ENCODE measurements at regions not wholly inside any gene's neighbourhood (a gene's known extent, or its start where the extent isn't known, plus 50 kb on each side); places are given as distances from the start of the nearest gene placed in this dataset.

DNA sequence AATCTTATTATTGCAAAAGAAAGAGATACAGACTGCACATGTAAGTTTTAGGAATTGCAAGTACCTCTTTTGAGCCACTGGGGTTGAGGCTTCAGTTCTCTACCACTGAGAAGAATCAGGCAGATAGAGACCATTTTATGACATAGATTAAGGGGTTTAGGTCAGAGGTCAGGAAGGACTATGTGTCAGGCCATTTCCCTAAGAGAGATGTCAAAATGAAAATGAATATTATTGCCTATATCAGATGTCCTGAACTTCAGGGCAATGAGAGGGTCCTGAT lies 113.7 kb downstream of the GATA6 start:
- peaks cover 5% of the 10 kb centered on the region for H3K27me3 Mint-ChIP-seq (ENCODE audit: low read depth, unreplicated experiment)
- no peak overlapping the region for H3K4me3 ChIP-seq (ENCODE audit: insufficient read depth, low read depth, low read length)
- H3K4me1 Mint-ChIP-seq (ENCODE audit: low read depth, unreplicated experiment): peaks cover 22% of the 10 kb centered on the region
- H3K9ac ChIP-seq (ENCODE audit: low read length): peak overlapping the region; percentile 58
- no peak overlapping the region for H3K4me3 Mint-ChIP-seq (ENCODE audit: unreplicated experiment)
- H3K4me1 ChIP-seq (ENCODE audit: insufficient read depth, low read length): peaks cover 15% of the 10 kb centered on the region
- no peaks in the 10 kb centered on the region for H3K79me2 ChIP-seq (ENCODE audit: insufficient read depth, low read length)
- no peak for FAIRE-seq
- TF ChIP-seq, protein P1, sequence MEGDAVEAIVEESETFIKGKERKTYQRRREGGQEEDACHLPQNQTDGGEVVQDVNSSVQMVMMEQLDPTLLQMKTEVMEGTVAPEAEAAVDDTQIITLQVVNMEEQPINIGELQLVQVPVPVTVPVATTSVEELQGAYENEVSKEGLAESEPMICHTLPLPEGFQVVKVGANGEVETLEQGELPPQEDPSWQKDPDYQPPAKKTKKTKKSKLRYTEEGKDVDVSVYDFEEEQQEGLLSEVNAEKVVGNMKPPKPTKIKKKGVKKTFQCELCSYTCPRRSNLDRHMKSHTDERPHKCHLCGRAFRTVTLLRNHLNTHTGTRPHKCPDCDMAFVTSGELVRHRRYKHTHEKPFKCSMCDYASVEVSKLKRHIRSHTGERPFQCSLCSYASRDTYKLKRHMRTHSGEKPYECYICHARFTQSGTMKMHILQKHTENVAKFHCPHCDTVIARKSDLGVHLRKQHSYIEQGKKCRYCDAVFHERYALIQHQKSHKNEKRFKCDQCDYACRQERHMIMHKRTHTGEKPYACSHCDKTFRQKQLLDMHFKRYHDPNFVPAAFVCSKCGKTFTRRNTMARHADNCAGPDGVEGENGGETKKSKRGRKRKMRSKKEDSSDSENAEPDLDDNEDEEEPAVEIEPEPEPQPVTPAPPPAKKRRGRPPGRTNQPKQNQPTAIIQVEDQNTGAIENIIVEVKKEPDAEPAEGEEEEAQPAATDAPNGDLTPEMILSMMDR (IDR thresholded peaks at IDR 0.05; ENCODE audit: insufficient read depth, low read depth, low read length): no peak
- TF ChIP-seq EZH2 (IDR thresholded peaks at IDR 0.05; ENCODE audit: insufficient read depth, low read length): no peak
- no peaks in the 10 kb centered on the region for H3K27me3 ChIP-seq (ENCODE audit: insufficient read depth, low read length)
- peak overlapping the region; percentile 66 for H3K4me2 ChIP-seq (ENCODE audit: low read length)
- peaks cover 2% of the 10 kb centered on the region for H3K36me3 Mint-ChIP-seq (ENCODE audit: low read depth, unreplicated experiment)
- no peak overlapping the region for H2AFZ ChIP-seq (ENCODE audit: low read depth, low read length)
- no peaks in the 10 kb centered on the region for H3K9me3 ChIP-seq (ENCODE audit: insufficient read depth, low read depth, low read length)
- peak overlapping the region; percentile 79 for H3K27ac ChIP-seq (ENCODE audit: low read depth, low read length)
- no peaks in the 10 kb centered on the region for H3K36me3 ChIP-seq (ENCODE audit: insufficient read depth, low read length)
- DNase-seq (ENCODE audit: low read depth): no peak
- H4K20me1 ChIP-seq (ENCODE audit: insufficient read depth, low read length): no peaks in the 10 kb centered on the region
- H3K27ac Mint-ChIP-seq (ENCODE audit: unreplicated experiment): peak overlapping the region; percentile 98
- H3K9me3 Mint-ChIP-seq (ENCODE audit: unreplicated experiment): peaks cover 4% of the 10 kb centered on the region

DNA sequence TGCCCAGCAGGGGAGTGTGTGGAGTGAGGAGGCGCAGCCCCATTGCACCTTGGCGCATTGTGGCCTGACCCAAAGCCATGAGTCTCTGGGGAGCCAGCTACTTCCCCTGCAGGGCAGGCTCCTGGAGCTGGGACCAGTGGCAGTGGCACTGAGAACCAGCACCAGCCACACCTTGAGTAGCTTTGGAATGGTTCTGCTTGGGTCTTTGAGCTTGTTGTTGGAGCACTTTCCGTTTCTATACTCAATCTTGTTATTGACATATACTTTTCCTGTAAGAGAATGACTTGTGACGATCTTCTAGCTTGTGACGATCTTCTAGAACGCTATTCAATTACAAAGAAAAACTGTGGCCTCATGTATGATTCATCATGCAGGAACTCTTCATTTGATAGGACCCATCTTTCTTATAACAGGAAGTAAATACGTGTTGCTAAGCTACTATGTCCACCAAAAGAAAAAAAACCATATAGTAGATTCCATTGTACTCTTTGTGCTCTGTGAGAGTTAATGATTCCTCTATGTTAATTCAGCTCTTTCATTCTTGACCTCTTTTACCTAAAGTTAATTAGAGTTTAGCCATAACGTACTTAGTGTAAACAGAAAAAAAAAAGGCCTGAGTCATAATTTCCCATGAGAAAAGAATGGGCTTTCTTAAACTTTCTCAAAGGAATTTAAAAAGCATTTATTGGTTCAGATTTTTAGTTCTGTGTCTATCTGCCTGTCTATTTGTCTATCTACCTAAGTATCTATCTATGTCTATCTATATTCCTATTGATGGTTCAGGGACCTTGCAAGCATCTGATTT lies 113.1 kb downstream of the GATA6 start:
- FAIRE-seq (peak; percentile 63), DNase-seq (ENCODE audit: low read depth) (peak; percentile 99)
- Histone ChIP-seq H3K4me1 (ENCODE audit: insufficient read depth, low read length) (peaks cover 15% of the 10 kb centered on the region), H3K9ac (ENCODE audit: low read length) (peak overlapping the region; percentile 58), H3K36me3 (ENCODE audit: insufficient read depth, low read length) (no peaks in the 10 kb centered on the region), H3K9me3 (ENCODE audit: insufficient read depth, low read depth, low read length) (no peaks in the 10 kb centered on the region), H3K27ac (ENCODE audit: low read depth, low read length) (peak overlapping the region; percentile 79), H2AFZ (ENCODE audit: low read depth, low read length) (peak overlapping the region; percentile 48), H3K79me2 (ENCODE audit: insufficient read depth, low read length) (no peaks in the 10 kb centered on the region), H3K27me3 (ENCODE audit: insufficient read depth, low read length) (no peaks in the 10 kb centered on the region), H3K4me2 (ENCODE audit: low read length) (peak overlapping the region; percentile 66), H3K4me3 (ENCODE audit: insufficient read depth, low read depth, low read length) (peak overlapping the region; percentile 7), H4K20me1 (ENCODE audit: insufficient read depth, low read length) (no peaks in the 10 kb centered on the region)
- Mint-ChIP-seq H3K27me3 (ENCODE audit: low read depth, unreplicated experiment) (peaks cover 5% of the 10 kb centered on the region), H3K27ac (ENCODE audit: unreplicated experiment) (peak overlapping the region; percentile 98), H3K36me3 (ENCODE audit: low read depth, unreplicated experiment) (peaks cover 2% of the 10 kb centered on the region), H3K4me1 (ENCODE audit: low read depth, unreplicated experiment) (peaks cover 22% of the 10 kb centered on the region), H3K9me3 (ENCODE audit: unreplicated experiment) (peaks cover 4% of the 10 kb centered on the region), H3K4me3 (ENCODE audit: unreplicated experiment) (peak overlapping the region; percentile 55)
- TF ChIP-seq EZH2 (IDR thresholded peaks at IDR 0.05; ENCODE audit: insufficient read depth, low read length): no peak
- TF ChIP-seq, protein P1 (IDR thresholded peaks at IDR 0.05; ENCODE audit: insufficient read depth, low read depth, low read length): no peak

DNA sequence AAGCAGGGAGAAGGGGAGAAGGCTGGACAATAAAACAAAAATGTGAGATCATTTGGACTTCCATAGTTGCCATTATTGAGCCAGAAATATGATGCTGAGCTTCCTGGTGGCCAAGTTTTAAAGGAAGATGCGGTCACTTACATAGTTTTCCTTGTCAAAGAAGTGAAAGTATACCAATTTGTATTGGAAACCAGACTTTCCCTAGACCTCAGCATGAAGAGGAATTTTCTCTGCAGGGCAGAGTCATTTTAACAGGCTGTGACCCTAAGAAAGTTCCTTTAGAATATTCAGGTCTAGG lies 111.0 kb downstream of the GATA6 start:
- Histone ChIP-seq H3K9ac (ENCODE audit: low read length) (no peak overlapping the region), H3K79me2 (ENCODE audit: insufficient read depth, low read length) (no peaks in the 10 kb centered on the region), H3K4me3 (ENCODE audit: insufficient read depth, low read depth, low read length) (no peak overlapping the region), H3K4me1 (ENCODE audit: insufficient read depth, low read length) (peaks cover 15% of the 10 kb centered on the region), H3K27ac (ENCODE audit: low read depth, low read length) (no peak overlapping the region), H4K20me1 (ENCODE audit: insufficient read depth, low read length) (no peaks in the 10 kb centered on the region), H3K27me3 (ENCODE audit: insufficient read depth, low read length) (no peaks in the 10 kb centered on the region), H3K36me3 (ENCODE audit: insufficient read depth, low read length) (no peaks in the 10 kb centered on the region), H3K4me2 (ENCODE audit: low read length) (no peak overlapping the region), H2AFZ (ENCODE audit: low read depth, low read length) (no peak overlapping the region), H3K9me3 (ENCODE audit: insufficient read depth, low read depth, low read length) (no peaks in the 10 kb centered on the region)
- Mint-ChIP-seq H3K27ac (ENCODE audit: unreplicated experiment) (peak overlapping the region; percentile 2), H3K27me3 (ENCODE audit: low read depth, unreplicated experiment) (peaks cover 5% of the 10 kb centered on the region), H3K9me3 (ENCODE audit: unreplicated experiment) (peaks cover 4% of the 10 kb centered on the region), H3K4me1 (ENCODE audit: low read depth, unreplicated experiment) (peaks cover 22% of the 10 kb centered on the region), H3K36me3 (ENCODE audit: low read depth, unreplicated experiment) (peaks cover 2% of the 10 kb centered on the region), H3K4me3 (ENCODE audit: unreplicated experiment) (no peak overlapping the region)
- FAIRE-seq (no peak), DNase-seq (ENCODE audit: low read depth) (no peak)
- TF ChIP-seq, protein P1 (IDR thresholded peaks at IDR 0.05; ENCODE audit: insufficient read depth, low read depth, low read length): no peak
- no peak for TF ChIP-seq EZH2 (IDR thresholded peaks at IDR 0.05; ENCODE audit: insufficient read depth, low read length)

All from astrocyte (in vitro differentiated cells and primary cell).